ENCODE measurements at regions not wholly inside any gene's neighbourhood (a gene's known extent, or its start where the extent isn't known, plus 50 kb on each side); places are given as distances from the start of the nearest gene placed in this dataset.
"Not testable (repeated sequence)": the region's sequence is repeated elsewhere in the genome, so short reads cannot be mapped to it uniquely, and the experiment has no call there.

- TF ChIP-seq, protein P1, sequence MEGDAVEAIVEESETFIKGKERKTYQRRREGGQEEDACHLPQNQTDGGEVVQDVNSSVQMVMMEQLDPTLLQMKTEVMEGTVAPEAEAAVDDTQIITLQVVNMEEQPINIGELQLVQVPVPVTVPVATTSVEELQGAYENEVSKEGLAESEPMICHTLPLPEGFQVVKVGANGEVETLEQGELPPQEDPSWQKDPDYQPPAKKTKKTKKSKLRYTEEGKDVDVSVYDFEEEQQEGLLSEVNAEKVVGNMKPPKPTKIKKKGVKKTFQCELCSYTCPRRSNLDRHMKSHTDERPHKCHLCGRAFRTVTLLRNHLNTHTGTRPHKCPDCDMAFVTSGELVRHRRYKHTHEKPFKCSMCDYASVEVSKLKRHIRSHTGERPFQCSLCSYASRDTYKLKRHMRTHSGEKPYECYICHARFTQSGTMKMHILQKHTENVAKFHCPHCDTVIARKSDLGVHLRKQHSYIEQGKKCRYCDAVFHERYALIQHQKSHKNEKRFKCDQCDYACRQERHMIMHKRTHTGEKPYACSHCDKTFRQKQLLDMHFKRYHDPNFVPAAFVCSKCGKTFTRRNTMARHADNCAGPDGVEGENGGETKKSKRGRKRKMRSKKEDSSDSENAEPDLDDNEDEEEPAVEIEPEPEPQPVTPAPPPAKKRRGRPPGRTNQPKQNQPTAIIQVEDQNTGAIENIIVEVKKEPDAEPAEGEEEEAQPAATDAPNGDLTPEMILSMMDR (IDR thresholded peaks at IDR 0.05 in 8 of 11, conservative IDR thresholded peaks at IDR 0.05 in 3 of 11), result not testable (repeated sequence)
- not testable (repeated sequence) for TF ChIP-seq POLR2A (IDR thresholded peaks at IDR 0.05)
Measured at GRCh38 chr20:6321235-6321634, 198.4 kb upstream of the FERMT1 start.

Data from spleen (tissue), 7 donors.